Left ventricle myocardium superior (tissue), 1 donor: ENCODE measurements at regions not wholly inside any gene's neighbourhood (a gene's known extent, or its start where the extent isn't known, plus 50 kb on each side); places are given as distances from the start of the nearest gene placed in this dataset.

ENCODE experiments used
- ATAC-seq: fragments of 200-7000 bp; cut with Tn5 transposase; one replicate; pipeline ENCODE4 v1.9.1; 2020; ENCODE audit warnings: mild to moderate bottlenecking, moderate library complexity
- DNase-seq: peaks from one replicate; pipeline ENCODE4 v3.0.0-alpha.2; 2020
- intact Hi-C: fragments of 100-400 bp; cut with micrococcal nuclease; formaldehyde crosslinking; loops from one replicate; pipeline ENCODE4 v1.11.0; 2022
- donor health status: DM: no; HTN: yes; CAD: no; lungs with severe emphysema.

GRCh38 chr11:15371533-15371932, 256.8 kb downstream of the INSC start:
- DNase-seq (no peak), ATAC-seq (no peak)
- intact Hi-C loops = no loop called here

DNA sequence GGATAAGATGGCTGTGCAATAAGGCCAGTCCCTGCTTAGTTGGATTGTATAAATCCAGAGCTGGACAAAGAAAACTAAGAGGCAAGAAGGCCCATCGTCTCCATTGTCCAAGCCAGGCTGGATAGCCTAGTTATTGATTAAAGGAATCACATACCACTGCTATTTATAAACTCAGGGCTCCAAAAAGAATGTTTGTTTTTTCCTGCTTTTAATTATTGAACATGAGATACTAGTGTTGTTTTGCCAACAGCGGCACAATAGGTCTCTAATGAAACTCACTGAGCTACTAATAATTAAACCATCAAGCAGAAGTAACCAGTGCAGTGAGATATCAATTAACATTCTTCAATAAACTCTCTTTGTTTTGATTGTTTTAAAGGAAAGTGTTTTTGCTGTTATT, 259.7 kb downstream of the INSC start:
- ATAC-seq = no peak
- DNase-seq = no peak
- intact Hi-C loops = no loop called here

DNA sequence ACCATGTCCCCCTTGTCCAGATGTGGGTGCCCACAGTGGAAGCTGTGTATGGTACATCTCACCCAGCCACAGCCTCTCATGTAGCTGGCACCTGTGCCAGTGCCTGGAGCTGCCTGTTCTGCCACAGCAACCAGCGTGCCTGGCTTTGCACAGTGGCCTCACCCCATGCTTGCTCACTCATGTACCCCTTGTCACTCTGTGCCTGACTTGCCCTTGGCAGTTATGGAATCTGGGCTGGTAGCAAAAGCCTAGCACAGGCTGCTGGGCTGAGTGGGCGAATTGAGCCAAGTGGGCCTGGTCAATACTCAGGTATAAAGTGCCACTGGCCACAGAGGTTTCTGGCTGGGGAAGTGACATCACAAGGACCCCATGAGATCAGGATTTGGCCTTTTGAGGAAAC, 264.2 kb downstream of the INSC start:
- DNase-seq = no peak
- intact Hi-C loops = no loop called here
- no peak for ATAC-seq

DNA sequence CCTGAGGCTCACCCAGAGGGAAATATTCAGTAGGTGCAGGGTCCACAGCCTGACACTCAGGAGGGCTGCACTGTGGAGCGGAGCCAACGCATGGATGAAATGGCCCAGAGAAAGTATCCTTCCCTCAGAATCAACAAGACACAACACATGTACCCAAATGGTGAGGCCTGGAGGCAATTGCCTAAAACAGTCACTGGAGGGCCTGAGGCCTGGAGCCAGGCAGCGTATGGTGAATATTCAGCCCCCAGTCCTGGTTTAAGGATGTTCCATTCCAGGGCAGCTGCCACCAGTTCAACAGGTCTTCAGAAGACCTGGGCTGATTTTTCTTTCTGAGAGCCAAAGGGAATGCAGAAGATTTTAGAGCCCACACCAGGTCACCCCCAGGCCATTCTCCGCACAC, 264.8 kb downstream of the INSC start:
- DNase-seq = no peak
- intact Hi-C loops = no loop called here
- no peak for ATAC-seq

GRCh38 chr11:15390857-15391256, 276.1 kb downstream of the INSC start:
- no peak for DNase-seq
- ATAC-seq = no peak
- intact Hi-C loops = no loop called here

DNA sequence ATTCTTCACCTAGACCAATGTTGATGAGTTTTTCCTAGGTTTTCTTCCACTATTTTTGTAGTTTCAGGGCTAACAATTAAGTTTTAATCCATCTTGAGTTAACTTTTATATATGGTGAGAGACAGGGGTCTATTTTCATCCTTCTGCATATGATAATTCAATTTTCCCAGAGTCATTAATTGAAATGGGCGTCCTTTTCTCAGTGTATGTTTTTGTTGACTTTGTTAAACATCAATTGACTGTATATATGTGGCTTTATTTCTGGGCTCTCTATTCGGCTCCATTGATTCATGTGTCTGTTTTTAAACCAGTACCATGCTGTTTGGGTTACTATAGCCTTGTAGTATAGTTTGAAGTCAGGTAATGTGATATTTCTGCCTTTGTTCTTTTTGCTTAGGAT, 282.1 kb downstream of the INSC start:
- intact Hi-C loops = no loop called here
- no peak for DNase-seq
- no peak for ATAC-seq

GRCh38 chr11:15406851-15407351, 292.2 kb downstream of the INSC start:
- DNase-seq (no peak), ATAC-seq (peak; percentile 31)
- intact Hi-C loops = no loop called here

GRCh38 chr11:15412054-15412453, 297.3 kb downstream of the INSC start:
- DNase-seq = no peak

DNA sequence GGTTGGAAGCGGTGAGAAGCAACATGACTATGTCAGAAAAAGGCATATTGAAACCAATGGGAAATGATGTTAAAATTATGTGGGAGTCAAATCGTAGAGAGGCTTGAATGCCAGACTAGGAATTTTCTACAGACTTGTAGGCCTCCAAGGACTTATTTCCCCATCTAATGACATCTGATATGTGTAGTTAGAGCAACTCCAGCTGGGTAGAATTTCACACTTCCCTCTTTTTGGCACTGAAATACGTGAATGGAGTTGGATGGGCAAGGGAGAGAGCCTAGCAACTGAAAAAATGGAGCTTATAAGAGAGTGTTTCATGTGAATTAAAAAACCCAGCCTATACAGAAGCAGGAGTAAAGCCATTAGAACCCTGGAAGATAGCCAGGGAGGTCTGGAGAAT, 304.2 kb downstream of the INSC start:
- intact Hi-C loops = no loop called here
- ATAC-seq = peak; percentile 14
- DNase-seq = no peak

More at GRCh38 chr11:15412054-15412453, 297.3 kb downstream of the INSC start:
- intact Hi-C loops = no loop called here
- no peak for ATAC-seq

DNA sequence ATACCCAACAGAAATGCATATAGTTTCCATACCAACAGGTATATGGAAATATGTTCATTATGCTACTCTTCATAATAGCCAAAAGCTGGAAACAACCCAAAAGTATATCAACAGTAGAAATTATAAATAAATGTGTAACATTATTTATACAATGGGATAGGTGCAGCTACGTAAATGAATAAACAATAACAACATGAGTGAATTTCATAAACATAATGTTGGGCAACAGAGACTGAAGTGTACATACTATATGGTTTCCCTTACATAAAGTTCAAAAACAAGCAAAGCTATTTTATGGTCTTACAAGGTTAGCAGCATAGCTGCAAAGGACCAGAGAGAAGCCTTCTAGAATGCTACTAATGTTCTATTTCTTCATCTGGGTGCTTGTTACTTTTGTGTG, 305.0 kb downstream of the INSC start:
- no peak for DNase-seq
- intact Hi-C loops = no loop called here
- no peak for ATAC-seq

GRCh38 chr11:15430381-15430780, 315.7 kb downstream of the INSC start:
- ATAC-seq = no peak
- intact Hi-C loops = no loop called here
- no peak for DNase-seq

GRCh38 chr11:15434529-15434928, 319.8 kb downstream of the INSC start:
- no peak for ATAC-seq
- intact Hi-C loops = no loop called here
- DNase-seq = no peak

GRCh38 chr11:15446315-15446714, 331.6 kb downstream of the INSC start:
- DNase-seq (no peak), ATAC-seq (no peak)
- intact Hi-C loops = no loop called here

DNA sequence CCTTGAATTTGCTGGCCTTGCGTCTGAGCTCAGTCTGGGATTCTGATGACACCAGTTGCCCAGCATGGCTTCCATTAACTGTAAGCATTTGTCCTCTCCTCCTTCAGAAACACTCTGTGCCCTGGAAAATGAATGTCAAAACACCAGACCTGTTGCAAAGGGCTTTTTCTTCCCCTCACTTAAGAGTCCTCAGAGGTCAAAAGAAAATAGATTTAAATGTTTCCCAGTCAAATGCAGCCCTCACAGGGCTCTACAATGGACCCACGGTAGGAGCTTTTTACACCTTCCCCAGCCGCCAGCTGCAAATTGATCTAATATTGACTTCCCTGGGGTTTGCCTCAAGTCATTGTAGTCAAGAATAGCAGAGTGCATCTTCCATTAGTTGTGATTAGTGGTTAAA, 332.2 kb downstream of the INSC start:
- intact Hi-C loops = no loop called here
- no peak for DNase-seq
- ATAC-seq = no peak

DNA sequence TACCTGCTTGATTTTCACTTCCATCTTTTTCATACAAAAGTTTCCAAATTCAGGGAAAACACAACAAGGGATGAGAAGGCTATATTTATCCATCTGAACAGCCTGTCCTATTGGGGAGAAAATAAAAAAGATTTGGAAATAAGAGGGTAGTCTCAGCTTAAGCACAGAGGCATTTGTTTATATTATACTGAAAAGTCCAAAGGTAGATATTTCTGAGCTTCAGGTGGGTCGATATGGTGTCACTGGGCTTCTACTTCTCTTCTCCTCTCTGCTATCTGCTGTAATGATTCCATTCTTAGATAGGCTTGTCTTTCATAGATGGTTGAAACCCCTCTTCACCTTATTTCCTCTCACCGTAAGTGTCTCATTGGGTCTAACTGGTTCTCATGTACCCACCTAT, 337.0 kb downstream of the INSC start:
- intact Hi-C loops = no loop called here
- no peak for DNase-seq
- ATAC-seq = no peak

DNA sequence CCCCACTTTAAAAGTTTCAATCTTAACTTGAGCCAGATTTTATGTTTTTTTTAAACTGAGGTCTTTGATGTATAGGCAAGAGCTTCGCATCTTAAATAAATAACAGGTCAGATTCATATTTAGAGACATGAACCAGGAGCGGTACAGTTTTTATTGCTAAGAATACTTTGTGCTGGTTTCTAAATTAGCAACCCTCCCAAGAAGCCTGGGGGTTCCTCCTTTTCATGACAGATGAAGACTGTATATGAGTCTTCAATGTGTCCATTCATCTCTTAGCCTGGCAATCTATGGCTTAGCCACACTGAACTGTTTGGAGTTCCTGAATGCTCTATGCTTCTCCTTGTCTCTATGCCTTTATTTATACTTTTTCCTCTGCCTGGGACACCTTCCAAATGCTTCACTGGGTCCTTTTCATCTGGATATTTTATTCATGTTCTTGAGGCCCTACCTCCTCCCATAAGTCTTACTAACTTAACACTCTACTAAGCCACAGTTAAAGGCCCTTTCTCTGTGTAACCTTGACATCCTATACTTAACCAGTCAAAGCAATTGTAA, 338.6 kb downstream of the INSC start:
- no peak for DNase-seq
- intact Hi-C loops = no loop called here

GRCh38 chr11:15468466-15468865, 353.7 kb downstream of the INSC start:
- intact Hi-C loops = no loop called here
- DNase-seq = no peak
- ATAC-seq = no peak

More for the DNA sequence above, 338.6 kb downstream of the INSC start:
- ATAC-seq = no peak

GRCh38 chr11:15471048-15471894, 356.5 kb downstream of the INSC start:
- ATAC-seq (no peak), DNase-seq (no peak)
- intact Hi-C loops = no loop called here

- no peak for DNase-seq
- no peak for ATAC-seq
- intact Hi-C loops = no loop called here
These were observed 357.4 kb downstream of the INSC start for GRCh38 chr11:15471895-15472799.
